ENCODE measurements at regions not wholly inside any gene's neighbourhood (a gene's known extent, or its start where the extent isn't known, plus 50 kb on each side); places are given as distances from the start of the nearest gene placed in this dataset.

DNA sequence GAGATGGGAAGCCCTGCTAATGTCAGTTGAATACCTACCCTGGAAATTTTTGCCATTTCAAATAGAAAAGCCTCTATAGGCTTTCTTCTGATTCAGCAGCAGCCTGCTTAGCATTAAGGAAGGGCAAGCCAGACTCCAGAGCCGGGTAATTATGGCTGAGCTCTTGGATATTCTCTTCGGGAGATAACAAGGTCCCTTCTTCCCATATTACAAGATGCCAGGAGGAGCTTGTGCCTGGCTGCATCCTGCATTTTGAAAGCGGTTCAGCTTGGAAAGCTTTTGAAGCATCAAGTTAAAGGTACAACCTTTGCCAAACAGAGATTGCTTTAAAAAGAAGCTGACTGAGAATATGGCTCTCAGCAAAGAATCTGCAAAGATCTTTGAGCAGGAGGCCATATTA, 399.6 kb upstream of the RPS6KA3 start:
- H3K9me3 ChIP-seq (replicated peaks) = no peaks in the 10 kb centered on the region
- H3K36me3 ChIP-seq = no peaks in the 10 kb centered on the region
- no peaks in the 10 kb centered on the region for H3K4me1 ChIP-seq (replicated peaks)
- no peak overlapping the region for H3K4me3 ChIP-seq
- H3K27ac ChIP-seq = no peak overlapping the region
- DNase-seq (ENCODE audit: low read depth in 1 of 2, low spot score in 2 of 2) = no peak
- no peaks in the 10 kb centered on the region for H3K27me3 ChIP-seq (replicated peaks)

DNA sequence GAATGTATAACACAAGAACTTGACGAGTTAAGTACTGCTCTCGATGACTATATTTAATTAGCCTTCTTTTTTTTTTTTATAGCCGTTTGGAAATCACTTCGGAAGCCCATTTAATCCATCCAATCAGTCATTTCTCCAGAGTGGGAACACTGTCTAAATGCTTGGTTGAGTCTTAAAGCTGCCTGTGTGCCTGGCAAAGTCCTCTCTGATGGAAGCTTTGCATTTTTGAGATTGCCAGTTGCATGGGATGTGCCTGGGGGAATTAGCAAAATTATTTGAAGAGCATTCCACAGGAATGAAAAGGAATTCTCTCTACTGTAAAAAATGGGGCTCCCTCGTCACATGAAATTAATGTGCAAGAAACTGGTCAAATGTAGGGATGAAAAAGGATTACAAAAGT, 398.8 kb upstream of the RPS6KA3 start:
- H3K4me3 ChIP-seq = no peak overlapping the region
- no peaks in the 10 kb centered on the region for H3K4me1 ChIP-seq (replicated peaks)
- no peak for DNase-seq (ENCODE audit: low read depth in 1 of 2, low spot score in 2 of 2)
- no peak overlapping the region for H3K27ac ChIP-seq
- no peaks in the 10 kb centered on the region for H3K27me3 ChIP-seq (replicated peaks)
- H3K9me3 ChIP-seq (replicated peaks) = no peaks in the 10 kb centered on the region
- no peaks in the 10 kb centered on the region for H3K36me3 ChIP-seq

DNA sequence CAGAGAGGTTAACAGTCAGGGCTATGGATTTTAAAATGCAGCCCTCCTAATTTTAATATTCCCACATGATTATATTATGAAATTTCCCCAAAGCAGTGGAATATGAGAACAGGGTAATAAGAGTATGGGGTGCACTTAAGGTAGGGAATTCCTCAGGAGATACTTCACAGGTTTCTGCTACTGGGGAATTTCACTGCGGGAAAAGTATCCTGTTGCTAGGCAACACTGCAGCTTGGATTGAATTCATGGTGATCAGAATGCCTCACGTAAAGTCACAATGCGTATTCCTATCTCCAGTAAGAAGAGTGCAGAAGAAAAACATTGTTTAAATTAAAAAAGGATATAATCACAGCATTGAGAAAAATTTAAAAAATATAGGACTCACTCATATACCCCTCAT, 398.1 kb upstream of the RPS6KA3 start:
- DNase-seq (ENCODE audit: low read depth in 1 of 2, low spot score in 2 of 2) = no peak
- no peak overlapping the region for H3K27ac ChIP-seq
- no peaks in the 10 kb centered on the region for H3K36me3 ChIP-seq
- H3K4me1 ChIP-seq (replicated peaks) = no peaks in the 10 kb centered on the region
- H3K9me3 ChIP-seq (replicated peaks) = no peaks in the 10 kb centered on the region
- H3K27me3 ChIP-seq (replicated peaks) = no peaks in the 10 kb centered on the region
- no peak overlapping the region for H3K4me3 ChIP-seq

DNA sequence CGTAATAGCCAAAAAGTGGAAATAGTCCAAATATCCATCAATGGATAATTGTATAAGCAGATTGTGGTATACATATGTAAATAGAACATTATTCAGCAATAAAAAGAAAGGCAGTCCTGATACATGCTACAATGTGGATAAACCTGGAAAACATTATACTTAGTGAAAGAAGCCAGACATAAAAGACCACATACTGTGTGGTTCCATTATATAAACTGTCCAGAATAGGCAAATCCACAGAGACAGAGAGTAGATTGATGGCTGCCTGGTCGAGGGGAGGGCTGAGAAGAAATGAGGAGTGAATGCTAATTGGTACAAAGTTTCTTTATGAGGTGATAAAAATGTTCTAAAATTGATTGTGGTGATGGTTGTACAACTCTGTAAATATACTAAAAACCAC, 397.4 kb upstream of the RPS6KA3 start:
- H3K27ac ChIP-seq = no peak overlapping the region
- H3K9me3 ChIP-seq (replicated peaks) = no peaks in the 10 kb centered on the region
- H3K4me3 ChIP-seq = no peak overlapping the region
- H3K4me1 ChIP-seq (replicated peaks) = no peaks in the 10 kb centered on the region
- no peak for DNase-seq (ENCODE audit: low read depth in 1 of 2, low spot score in 2 of 2)
- no peaks in the 10 kb centered on the region for H3K36me3 ChIP-seq
- H3K27me3 ChIP-seq (replicated peaks) = no peaks in the 10 kb centered on the region

DNA sequence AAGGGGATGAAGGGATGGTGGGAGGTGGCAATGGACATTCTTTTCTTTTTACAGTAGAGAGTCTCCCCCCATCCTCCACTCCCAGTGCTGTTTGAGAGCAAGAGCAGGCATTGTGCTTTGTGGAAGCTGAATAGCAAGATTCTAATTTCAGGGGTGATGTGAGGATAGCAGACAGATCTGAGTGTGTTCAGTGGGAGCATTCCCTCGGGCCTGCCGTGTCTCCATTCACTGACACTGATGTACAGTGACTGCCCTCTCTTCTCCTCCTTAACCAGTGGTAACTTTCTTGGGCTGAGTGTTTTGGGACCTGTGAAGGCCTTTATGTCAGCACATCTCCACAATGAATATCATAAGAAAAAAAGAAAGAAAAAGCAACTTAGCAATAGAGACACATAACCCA, 396.6 kb upstream of the RPS6KA3 start:
- Histone ChIP-seq H3K27me3 (replicated peaks) (no peaks in the 10 kb centered on the region), H3K27ac (no peak overlapping the region), H3K4me1 (replicated peaks) (no peaks in the 10 kb centered on the region), H3K9me3 (replicated peaks) (no peaks in the 10 kb centered on the region), H3K4me3 (no peak overlapping the region), H3K36me3 (no peaks in the 10 kb centered on the region)
- no peak for DNase-seq (ENCODE audit: low read depth in 1 of 2, low spot score in 2 of 2)

DNA sequence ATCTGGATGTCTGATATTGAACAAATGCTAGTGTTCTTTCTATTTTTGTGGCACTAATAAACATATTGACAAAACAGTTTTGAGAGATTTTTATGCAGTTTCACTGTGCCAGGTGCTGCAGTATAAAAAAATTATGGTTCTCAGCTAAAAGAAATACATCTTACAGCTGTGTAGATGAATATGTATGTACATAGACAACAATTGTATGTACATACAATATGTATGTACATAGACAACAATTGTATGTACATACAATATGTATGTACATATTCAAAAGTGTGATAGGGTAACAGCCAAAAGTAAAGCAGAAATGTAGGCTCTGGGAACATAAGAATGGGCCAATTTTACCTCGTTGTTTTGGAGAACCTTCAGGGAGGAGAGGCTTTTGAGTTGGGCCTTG, 390.0 kb upstream of the RPS6KA3 start:
- no peak overlapping the region for H3K27ac ChIP-seq
- no peaks in the 10 kb centered on the region for H3K27me3 ChIP-seq (replicated peaks)
- no peaks in the 10 kb centered on the region for H3K4me1 ChIP-seq (replicated peaks)
- no peaks in the 10 kb centered on the region for H3K36me3 ChIP-seq
- no peak overlapping the region for H3K4me3 ChIP-seq
- no peak for DNase-seq (ENCODE audit: low read depth in 1 of 2, low spot score in 2 of 2)
- H3K9me3 ChIP-seq (replicated peaks) = no peaks in the 10 kb centered on the region

DNA sequence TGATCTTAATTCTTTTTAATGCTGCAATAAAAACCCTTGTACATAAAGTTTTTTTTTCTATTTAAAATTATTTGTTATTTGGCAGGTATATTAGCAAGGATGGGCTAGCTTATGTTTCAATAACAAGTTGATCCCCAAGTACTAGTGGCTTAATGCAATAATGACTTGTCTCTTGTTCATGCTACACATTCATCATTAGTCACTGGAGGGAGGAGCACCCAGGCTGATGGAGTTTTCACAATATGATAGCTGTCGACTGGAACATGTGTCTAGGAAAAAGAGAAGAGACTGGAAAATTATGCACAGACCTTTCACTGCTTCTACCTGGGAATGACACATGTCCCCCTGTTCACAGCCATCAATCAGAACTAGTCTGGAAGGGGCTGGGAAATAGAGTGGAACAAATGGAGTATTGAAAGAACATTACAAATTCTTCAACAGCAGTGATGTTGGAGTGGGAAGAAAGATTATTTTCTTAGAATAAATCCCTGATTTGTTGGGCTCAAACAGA, 387.9 kb upstream of the RPS6KA3 start:
- no peak overlapping the region for H3K4me3 ChIP-seq
- H3K4me1 ChIP-seq (replicated peaks) = no peaks in the 10 kb centered on the region
- no peaks in the 10 kb centered on the region for H3K36me3 ChIP-seq
- H3K27ac ChIP-seq = no peak overlapping the region
- no peaks in the 10 kb centered on the region for H3K9me3 ChIP-seq (replicated peaks)
- no peak for DNase-seq (ENCODE audit: low read depth in 1 of 2, low spot score in 2 of 2)
- H3K27me3 ChIP-seq (replicated peaks) = no peaks in the 10 kb centered on the region

DNA sequence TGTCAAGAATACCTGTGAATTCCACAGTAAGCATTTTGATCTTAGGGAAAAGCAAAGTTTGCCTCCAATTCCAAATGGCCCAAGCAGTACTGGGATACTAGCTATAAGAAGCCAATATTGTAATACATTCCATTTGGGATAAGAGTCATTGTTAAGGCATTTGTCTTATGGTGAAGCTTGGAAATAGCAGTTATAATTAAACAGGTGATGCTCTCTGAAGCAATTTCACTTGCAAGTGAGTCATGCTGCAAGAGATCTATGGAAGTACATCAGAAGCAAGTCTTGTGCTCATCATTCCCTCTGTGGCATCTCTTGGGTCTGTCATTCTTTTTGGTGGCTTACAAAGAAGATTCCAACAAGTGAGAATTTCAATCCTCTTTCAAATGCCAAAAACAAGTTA, 386.4 kb upstream of the RPS6KA3 start:
- Histone ChIP-seq H3K36me3 (no peaks in the 10 kb centered on the region), H3K27me3 (replicated peaks) (no peaks in the 10 kb centered on the region), H3K4me1 (replicated peaks) (no peaks in the 10 kb centered on the region), H3K9me3 (replicated peaks) (no peaks in the 10 kb centered on the region), H3K4me3 (no peak overlapping the region), H3K27ac (no peak overlapping the region)
- DNase-seq (ENCODE audit: low read depth in 1 of 2, low spot score in 2 of 2) = no peak

DNA sequence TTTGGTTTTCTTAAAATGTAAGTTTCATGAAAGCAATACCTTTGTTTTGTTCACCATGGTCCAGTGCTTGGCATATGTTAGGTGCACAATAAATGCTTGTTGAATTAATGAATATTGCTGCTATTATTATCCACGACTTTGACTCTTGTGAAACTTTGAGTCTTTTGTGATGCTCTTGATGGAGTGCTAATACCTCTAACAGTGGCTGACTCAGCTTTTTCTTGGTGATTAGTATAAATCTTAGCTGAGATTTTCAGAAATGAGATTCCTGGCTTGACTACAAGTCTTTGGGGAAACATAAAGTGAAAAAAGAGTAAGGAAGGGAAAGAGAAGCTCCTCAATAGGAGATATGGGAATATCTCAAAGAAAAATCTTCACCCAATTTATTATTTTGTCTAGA, 375.2 kb upstream of the RPS6KA3 start:
- Histone ChIP-seq H3K9me3 (replicated peaks) (no peaks in the 10 kb centered on the region), H3K27me3 (replicated peaks) (no peaks in the 10 kb centered on the region), H3K27ac (no peak overlapping the region), H3K4me3 (no peak overlapping the region), H3K36me3 (no peaks in the 10 kb centered on the region), H3K4me1 (replicated peaks) (no peaks in the 10 kb centered on the region)
- no peak for DNase-seq (ENCODE audit: low read depth in 1 of 2, low spot score in 2 of 2)

DNA sequence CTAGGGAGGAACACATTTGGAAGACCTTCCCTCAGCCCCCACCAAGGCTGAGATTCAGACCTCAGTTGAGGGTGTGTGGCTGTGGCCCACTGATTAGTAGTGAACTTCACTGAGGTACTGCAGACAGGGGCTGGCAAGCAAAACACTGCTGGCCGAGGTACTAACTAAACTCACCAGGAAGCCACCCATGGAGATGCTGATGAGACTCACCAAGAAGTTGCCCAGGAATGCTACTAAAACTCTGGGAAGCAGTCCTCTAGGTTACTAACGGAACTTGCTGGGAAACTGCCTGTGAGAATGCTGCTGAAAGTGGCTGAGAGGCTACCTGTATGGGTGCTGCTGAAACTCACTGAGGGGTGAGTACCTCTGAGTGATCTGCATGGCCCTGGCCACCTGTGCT, 372.4 kb upstream of the RPS6KA3 start:
- no peaks in the 10 kb centered on the region for H3K36me3 ChIP-seq
- no peak overlapping the region for H3K27ac ChIP-seq
- no peaks in the 10 kb centered on the region for H3K4me1 ChIP-seq (replicated peaks)
- no peak for DNase-seq (ENCODE audit: low read depth in 1 of 2, low spot score in 2 of 2)
- H3K9me3 ChIP-seq (replicated peaks) = no peaks in the 10 kb centered on the region
- no peak overlapping the region for H3K4me3 ChIP-seq
- H3K27me3 ChIP-seq (replicated peaks) = no peaks in the 10 kb centered on the region

DNA sequence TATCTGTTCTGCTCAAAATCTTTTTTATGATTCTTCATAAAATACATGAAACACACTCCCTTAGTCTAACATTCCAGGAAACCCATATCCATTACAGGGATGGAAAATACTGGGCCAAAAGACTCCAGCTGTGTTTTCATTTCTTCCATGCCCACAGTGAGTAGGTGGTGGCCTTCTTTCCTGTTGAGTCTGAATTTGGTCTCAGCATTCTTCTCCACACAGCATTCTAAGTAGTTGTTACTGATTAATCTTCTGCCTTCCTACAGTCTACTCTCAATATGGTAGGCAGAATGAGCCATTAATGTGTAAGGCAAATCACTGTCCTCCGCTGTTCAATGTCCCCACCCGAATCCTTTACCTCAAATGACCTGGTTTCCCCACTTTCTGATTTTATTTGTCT, 370.6 kb upstream of the RPS6KA3 start:
- no peak for DNase-seq (ENCODE audit: low read depth in 1 of 2, low spot score in 2 of 2)
- H3K36me3 ChIP-seq = no peaks in the 10 kb centered on the region
- H3K27ac ChIP-seq = no peak overlapping the region

DNA sequence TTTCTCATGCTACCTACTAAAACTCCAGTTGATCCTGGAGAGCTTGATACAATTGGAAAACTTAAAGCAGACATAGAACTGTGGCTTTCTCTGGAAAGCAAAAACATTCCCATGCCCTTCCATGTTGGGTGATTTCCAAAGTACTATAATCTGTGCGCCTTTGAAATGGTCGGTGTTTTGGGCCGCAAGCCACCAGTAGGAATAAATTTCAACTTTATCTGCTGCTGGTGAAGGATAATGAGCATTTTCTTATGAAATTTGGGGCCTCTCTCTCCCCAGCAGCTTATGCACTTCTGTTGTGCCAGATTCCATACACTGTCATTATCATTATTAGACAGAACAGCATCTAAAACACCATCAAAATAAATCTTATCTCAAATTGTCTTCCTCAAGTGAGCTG, 366.7 kb upstream of the RPS6KA3 start:
- Histone ChIP-seq H3K27me3 (replicated peaks) (no peaks in the 10 kb centered on the region), H3K27ac (no peak overlapping the region), H3K36me3 (no peaks in the 10 kb centered on the region)

More for the DNA sequence above, 370.6 kb upstream of the RPS6KA3 start:
- Histone ChIP-seq H3K27me3 (replicated peaks) (no peaks in the 10 kb centered on the region), H3K9me3 (replicated peaks) (no peaks in the 10 kb centered on the region), H3K4me1 (replicated peaks) (no peaks in the 10 kb centered on the region), H3K4me3 (no peak overlapping the region)

DNA sequence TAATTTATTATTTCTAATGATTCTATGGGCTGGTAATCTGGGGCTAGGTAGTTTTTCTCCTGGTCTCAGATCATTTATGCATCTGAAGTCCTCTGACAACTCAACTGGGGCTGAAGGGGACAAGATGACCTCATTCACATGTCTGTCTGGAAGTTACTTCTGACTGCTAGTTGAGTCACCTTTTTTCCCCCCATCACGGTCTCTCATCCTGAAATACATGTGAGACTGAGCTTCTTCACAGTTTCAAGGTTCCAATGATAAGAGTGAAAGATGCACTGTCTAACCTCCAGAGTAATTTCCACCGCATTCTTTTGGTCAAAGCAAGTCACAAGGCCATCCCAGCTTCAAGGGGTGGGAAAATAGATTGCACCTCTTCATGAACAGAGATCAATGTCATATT, 356.7 kb upstream of the RPS6KA3 start:
- DNase-seq (ENCODE audit: low read depth in 1 of 2, low spot score in 2 of 2) = no peak

More for the DNA sequence above, 366.7 kb upstream of the RPS6KA3 start:
- no peak overlapping the region for H3K4me3 ChIP-seq
- H3K4me1 ChIP-seq (replicated peaks) = no peaks in the 10 kb centered on the region
- no peak for DNase-seq (ENCODE audit: low read depth in 1 of 2, low spot score in 2 of 2)
- H3K9me3 ChIP-seq (replicated peaks) = no peaks in the 10 kb centered on the region

DNA sequence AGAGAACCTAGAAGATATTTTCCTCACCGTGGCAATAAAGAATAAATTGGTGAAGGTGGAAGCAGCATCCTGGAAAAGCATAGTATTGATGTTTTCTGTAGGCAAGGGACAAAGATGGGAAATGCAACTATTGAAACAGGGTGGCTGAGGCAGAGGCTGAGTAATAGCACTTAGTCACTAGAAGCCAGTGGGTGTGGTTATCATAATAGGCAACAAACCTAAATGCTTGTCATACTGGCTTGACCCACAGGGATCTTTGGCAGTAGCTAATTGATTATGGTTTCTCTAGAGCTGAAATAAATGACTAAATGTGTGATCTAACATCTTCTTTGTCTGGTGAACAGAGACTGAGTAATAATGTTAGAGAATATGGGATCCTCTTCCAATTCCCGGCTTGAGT, 353.6 kb upstream of the RPS6KA3 start:
- DNase-seq (ENCODE audit: low read depth in 1 of 2, low spot score in 2 of 2) = no peak

More for the DNA sequence above, 356.7 kb upstream of the RPS6KA3 start:
- Histone ChIP-seq H3K4me3 (no peak overlapping the region), H3K9me3 (replicated peaks) (no peaks in the 10 kb centered on the region), H3K27ac (no peak overlapping the region), H3K4me1 (replicated peaks) (no peaks in the 10 kb centered on the region), H3K36me3 (no peaks in the 10 kb centered on the region), H3K27me3 (replicated peaks) (no peaks in the 10 kb centered on the region)

DNA sequence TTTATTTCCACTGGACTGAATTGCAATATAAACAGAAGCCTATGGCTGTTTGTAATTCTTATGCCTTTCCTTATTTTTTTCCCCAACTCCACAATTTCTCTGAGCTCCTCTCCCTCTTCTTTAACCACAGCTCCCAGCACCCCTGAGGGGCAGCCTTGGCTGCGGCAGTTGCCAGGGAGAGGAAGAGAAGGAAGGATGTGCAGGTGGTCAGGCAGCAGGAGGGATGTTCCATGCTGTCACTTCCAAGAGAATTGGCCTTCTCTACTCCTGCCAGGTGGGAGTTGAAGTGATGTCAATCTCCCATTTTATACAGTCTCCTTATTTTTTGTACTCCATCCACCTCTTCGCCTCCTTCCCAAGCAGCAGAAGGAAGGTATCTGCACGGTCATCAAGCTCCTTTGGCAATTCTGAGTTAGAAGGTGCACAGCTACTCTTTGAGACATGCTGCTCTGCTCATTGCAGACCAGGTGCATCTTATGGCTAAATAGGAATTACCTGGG, 343.3 kb upstream of the RPS6KA3 start:
- no peak for DNase-seq (ENCODE audit: low read depth in 1 of 2, low spot score in 2 of 2)
- Histone ChIP-seq H3K4me1 (replicated peaks) (no peaks in the 10 kb centered on the region), H3K9me3 (replicated peaks) (no peaks in the 10 kb centered on the region), H3K27ac (no peak overlapping the region), H3K27me3 (replicated peaks) (no peaks in the 10 kb centered on the region), H3K4me3 (no peak overlapping the region), H3K36me3 (no peaks in the 10 kb centered on the region)

More for the DNA sequence above, 353.6 kb upstream of the RPS6KA3 start:
- H3K9me3 ChIP-seq (replicated peaks) = no peaks in the 10 kb centered on the region
- no peak overlapping the region for H3K4me3 ChIP-seq
- H3K27me3 ChIP-seq (replicated peaks) = no peaks in the 10 kb centered on the region
- no peaks in the 10 kb centered on the region for H3K36me3 ChIP-seq
- no peaks in the 10 kb centered on the region for H3K4me1 ChIP-seq (replicated peaks)
- H3K27ac ChIP-seq = no peak overlapping the region

All from SJSA1 (cell line).